Central memory CD8-positive, alpha-beta T cell (primary cell): ENCODE measurements at regions not wholly inside any gene's neighbourhood (a gene's known extent, or its start where the extent isn't known, plus 50 kb on each side); places are given as distances from the start of the nearest gene placed in this dataset.
"Not testable (repeated sequence)": the region's sequence is repeated elsewhere in the genome, so short reads cannot be mapped to it uniquely, and the experiment has no call there.

Experiments
- ATAC-seq: fragments of 150-1000 bp; cut with Tn5 transposase; replicated peaks from 2 replicates; pipeline ENCODE4 v1.10.0; 2022; ENCODE audit warnings: mild to moderate bottlenecking, moderate FRiP score, moderate number of reproducible peaks; ENCODE audit not compliant: poor library complexity, severe bottlenecking; ENCODE audit errors: extremely low read depth
- DNase-seq, 2 donors: peaks; one replicate each; pipeline ENCODE4 v3.0.0; 2021; ENCODE audit warnings: low spot score in 2 of 2
- H3K27ac Mint-ChIP-seq: one replicate; pipeline ENCODE4 v1.8.0; 2022; ENCODE audit warnings: low read depth, mild to moderate bottlenecking, moderate library complexity, mixed read lengths
- H3K27me3 Mint-ChIP-seq: one replicate; pipeline ENCODE4 v1.8.0; 2022; ENCODE audit warnings: mixed read lengths
- H3K36me3 Mint-ChIP-seq: one replicate; pipeline ENCODE4 v1.8.0; 2022; ENCODE audit warnings: mild to moderate bottlenecking, moderate library complexity, mixed read lengths; ENCODE audit not compliant: insufficient read depth
- H3K4me1 Mint-ChIP-seq: one replicate; pipeline ENCODE4 v1.8.0; 2022; ENCODE audit warnings: mixed read lengths
- H3K4me3 Mint-ChIP-seq: one replicate; pipeline ENCODE4 v1.8.0; 2022; ENCODE audit warnings: mild to moderate bottlenecking, moderate library complexity, mixed read lengths
- H3K9me3 Mint-ChIP-seq: one replicate; pipeline ENCODE4 v1.8.0; 2022; ENCODE audit warnings: mixed read lengths

DNA sequence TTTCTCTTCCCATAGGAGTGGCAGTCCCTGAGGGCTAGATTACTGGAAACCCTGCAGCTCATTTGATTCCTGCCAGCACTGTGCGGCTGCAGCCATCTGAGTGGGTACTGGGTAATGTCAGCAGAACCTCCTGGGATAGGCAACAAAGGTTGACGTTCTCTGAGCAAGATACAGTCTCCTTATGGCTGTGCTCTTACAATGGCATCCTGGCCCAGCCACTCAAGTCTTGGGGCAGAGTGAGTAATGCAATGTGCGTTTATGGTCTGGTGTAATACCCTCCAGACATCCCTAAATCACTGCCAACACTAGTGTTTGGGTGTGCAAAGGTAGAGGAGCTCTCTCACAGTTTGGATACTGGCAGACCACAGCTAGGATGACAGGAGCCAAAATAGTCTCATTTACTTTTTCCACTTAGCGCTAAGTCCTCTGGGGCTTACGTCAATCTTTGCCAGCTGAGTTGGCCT, 775.8 kb downstream of the ZNF385D start:
- H3K27me3 Mint-ChIP-seq, result no peaks in the 10 kb centered on the region
- peaks cover 33% of the 10 kb centered on the region for H3K9me3 Mint-ChIP-seq
- ATAC-seq (no peak), DNase-seq (no peak)
- no peak overlapping the region for H3K4me3 Mint-ChIP-seq
- no peaks in the 10 kb centered on the region for H3K36me3 Mint-ChIP-seq
- H3K27ac Mint-ChIP-seq, result no peak overlapping the region
- H3K4me1 Mint-ChIP-seq, result no peaks in the 10 kb centered on the region

DNA sequence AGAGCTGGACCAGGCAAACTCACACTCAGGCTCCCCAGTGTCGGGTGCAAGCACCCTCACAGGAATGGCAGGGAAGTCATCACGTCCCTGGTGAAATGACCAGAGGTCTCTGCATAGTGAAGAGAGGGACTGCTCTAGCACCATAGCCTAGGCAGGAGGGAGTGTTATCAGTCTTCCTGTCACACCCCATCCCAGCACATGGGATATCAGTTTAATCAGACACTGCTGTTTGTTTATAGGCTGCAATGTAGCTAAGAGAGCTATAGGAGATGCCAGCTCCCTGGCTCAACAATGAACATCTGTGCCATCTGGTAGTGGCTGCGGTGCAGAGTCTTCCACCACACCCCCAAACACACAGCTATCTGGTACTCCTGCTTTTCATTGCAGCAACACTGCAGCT, 776.6 kb downstream of the ZNF385D start:
- no peaks in the 10 kb centered on the region for H3K4me1 Mint-ChIP-seq
- no peak for ATAC-seq
- H3K27ac Mint-ChIP-seq, result no peak overlapping the region
- H3K4me3 Mint-ChIP-seq, result no peak overlapping the region
- no peaks in the 10 kb centered on the region for H3K27me3 Mint-ChIP-seq
- no peaks in the 10 kb centered on the region for H3K36me3 Mint-ChIP-seq
- H3K9me3 Mint-ChIP-seq, result peaks cover 39% of the 10 kb centered on the region
- no peak for DNase-seq

DNA sequence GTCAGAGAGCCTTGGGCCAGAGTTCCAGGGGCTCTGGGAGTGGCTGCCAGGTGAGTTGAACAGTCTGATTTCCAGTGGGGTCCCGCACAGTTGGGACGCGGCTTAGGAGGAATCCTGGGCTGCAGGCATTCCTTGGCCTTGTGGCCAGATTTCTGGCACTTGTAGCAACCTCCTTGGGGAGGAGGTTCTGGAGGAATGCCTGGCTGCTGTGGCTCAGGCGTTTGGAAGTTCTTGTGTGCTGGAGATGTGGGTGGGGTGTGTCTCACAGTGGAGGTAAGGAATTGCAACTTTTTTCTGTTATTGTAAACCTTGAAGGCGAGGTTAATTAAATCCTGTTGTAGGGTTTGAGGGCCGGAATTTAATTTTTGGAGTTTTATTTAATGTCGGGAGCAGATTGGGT, 780.2 kb downstream of the ZNF385D start:
- not testable (repeated sequence) for H3K36me3 Mint-ChIP-seq, DNase-seq, ATAC-seq, H3K27ac Mint-ChIP-seq, H3K27me3 Mint-ChIP-seq, H3K4me3 Mint-ChIP-seq, H3K4me1 Mint-ChIP-seq
- peaks cover 55% of the 10 kb centered on the region for H3K9me3 Mint-ChIP-seq

DNA sequence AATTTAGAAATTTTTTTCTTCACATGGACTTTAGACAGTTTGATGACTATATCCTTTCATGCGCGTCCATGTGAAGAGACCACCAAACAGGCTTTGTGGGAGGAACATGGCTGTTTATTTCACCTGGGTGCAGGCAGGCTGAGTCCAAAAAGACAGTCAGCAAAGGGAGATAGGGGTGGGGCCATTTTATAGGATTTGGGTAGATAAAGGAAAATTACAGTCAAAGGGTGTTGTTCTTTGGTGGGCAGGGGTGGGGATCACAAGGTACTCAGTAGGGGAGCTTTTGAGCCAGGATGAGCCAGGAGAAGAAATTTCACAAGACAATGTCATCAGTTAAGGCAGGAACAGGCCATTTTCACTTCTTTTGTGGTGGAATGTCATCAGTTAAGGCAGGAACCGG, 781.5 kb upstream of the SGO1 start:
- not testable (repeated sequence) for H3K36me3 Mint-ChIP-seq, H3K27ac Mint-ChIP-seq, ATAC-seq, DNase-seq, H3K27me3 Mint-ChIP-seq, H3K4me1 Mint-ChIP-seq, H3K4me3 Mint-ChIP-seq
- H3K9me3 Mint-ChIP-seq, result peaks cover 45% of the 10 kb centered on the region

DNA sequence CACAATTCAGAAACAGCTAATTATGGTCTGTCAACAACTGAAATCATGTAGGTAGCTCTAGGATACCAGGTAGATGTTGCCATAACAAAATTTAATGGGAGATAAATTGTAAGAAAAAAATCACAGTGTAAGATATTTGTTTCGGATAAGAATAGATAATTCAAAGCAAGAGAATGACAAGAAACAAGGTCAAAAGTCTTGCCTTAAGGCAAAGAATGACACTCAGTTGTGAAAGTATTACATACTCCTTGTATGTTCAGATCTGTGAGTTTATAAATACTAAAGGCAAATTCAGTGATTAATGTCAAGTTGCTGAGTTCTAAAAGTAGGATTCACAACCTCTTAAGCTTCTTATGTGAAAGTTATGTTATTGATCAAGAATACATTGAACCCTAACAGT, 772.2 kb upstream of the SGO1 start:
- no peaks in the 10 kb centered on the region for H3K4me1 Mint-ChIP-seq
- H3K27ac Mint-ChIP-seq, result no peak overlapping the region
- H3K9me3 Mint-ChIP-seq, result peaks cover 23% of the 10 kb centered on the region
- no peaks in the 10 kb centered on the region for H3K27me3 Mint-ChIP-seq
- DNase-seq (no peak), ATAC-seq (no peak)
- no peaks in the 10 kb centered on the region for H3K36me3 Mint-ChIP-seq
- H3K4me3 Mint-ChIP-seq, result no peak overlapping the region

- no peaks in the 10 kb centered on the region for H3K4me1 Mint-ChIP-seq
- DNase-seq (no peak), ATAC-seq (no peak)
- H3K9me3 Mint-ChIP-seq, result peaks cover 18% of the 10 kb centered on the region
- no peak overlapping the region for H3K4me3 Mint-ChIP-seq
- no peak overlapping the region for H3K27ac Mint-ChIP-seq
- no peaks in the 10 kb centered on the region for H3K27me3 Mint-ChIP-seq
- no peaks in the 10 kb centered on the region for H3K36me3 Mint-ChIP-seq
Measured at GRCh38 chr3:20945892-20946291, 759.9 kb upstream of the SGO1 start.

DNA sequence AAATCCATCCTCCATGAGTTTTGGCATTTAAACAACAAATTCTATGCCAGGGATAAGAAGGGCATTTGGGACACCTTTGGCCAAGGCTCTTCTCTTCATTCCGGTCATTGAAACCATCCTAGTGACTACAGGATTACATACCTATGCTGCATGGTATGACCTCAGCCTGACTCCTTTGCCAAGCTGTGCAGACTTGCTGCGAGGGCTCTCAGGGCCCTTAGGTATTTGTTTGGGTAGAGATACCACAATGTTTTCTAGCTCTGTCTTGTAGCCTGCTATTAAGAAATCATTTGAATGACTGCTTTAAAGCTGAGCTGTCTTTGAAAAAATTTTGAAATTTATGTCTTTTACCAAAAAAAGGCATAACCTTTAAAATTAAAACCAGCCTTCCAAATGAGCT, 749.8 kb upstream of the SGO1 start:
- no peaks in the 10 kb centered on the region for H3K4me1 Mint-ChIP-seq
- ATAC-seq (no peak), DNase-seq (no peak)
- no peaks in the 10 kb centered on the region for H3K36me3 Mint-ChIP-seq
- no peak overlapping the region for H3K4me3 Mint-ChIP-seq
- H3K27ac Mint-ChIP-seq, result no peak overlapping the region
- no peaks in the 10 kb centered on the region for H3K27me3 Mint-ChIP-seq
- peaks cover 18% of the 10 kb centered on the region for H3K9me3 Mint-ChIP-seq

DNA sequence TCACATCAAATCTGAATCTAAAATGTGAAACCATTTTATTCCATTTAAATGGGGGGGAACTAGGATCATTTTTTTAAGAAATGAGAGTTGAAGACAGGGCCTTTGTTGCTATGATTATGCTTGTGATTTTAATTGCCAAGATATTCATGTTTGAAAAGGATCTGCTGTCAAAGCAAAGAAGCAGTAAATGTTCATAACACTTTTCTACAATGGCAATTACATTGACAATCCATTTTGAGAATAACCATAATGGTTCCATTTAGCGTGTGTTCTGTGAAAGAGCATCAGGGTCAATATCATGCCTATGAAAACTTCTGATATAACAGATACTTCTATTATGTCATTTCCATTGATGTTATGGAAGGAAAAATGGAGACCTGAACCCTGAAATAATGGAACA, 745.8 kb upstream of the SGO1 start:
- no peaks in the 10 kb centered on the region for H3K4me1 Mint-ChIP-seq
- no peak overlapping the region for H3K4me3 Mint-ChIP-seq
- H3K36me3 Mint-ChIP-seq, result no peaks in the 10 kb centered on the region
- no peaks in the 10 kb centered on the region for H3K27me3 Mint-ChIP-seq
- DNase-seq, result no peak
- no peak for ATAC-seq
- peaks cover 27% of the 10 kb centered on the region for H3K9me3 Mint-ChIP-seq
- no peak overlapping the region for H3K27ac Mint-ChIP-seq

GRCh38 chr3:20930034-20930433, 744.0 kb upstream of the SGO1 start:
- ATAC-seq (no peak), DNase-seq (no peak)
- Mint-ChIP-seq H3K27me3 (no peaks in the 10 kb centered on the region), H3K9me3 (peaks cover 27% of the 10 kb centered on the region), H3K36me3 (no peaks in the 10 kb centered on the region), H3K27ac (no peak overlapping the region), H3K4me1 (no peaks in the 10 kb centered on the region), H3K4me3 (no peak overlapping the region)

- no peak overlapping the region for H3K4me3 Mint-ChIP-seq
- no peaks in the 10 kb centered on the region for H3K27me3 Mint-ChIP-seq
- DNase-seq (no peak), ATAC-seq (no peak)
- no peaks in the 10 kb centered on the region for H3K36me3 Mint-ChIP-seq
- H3K9me3 Mint-ChIP-seq, result peaks cover 35% of the 10 kb centered on the region
- H3K4me1 Mint-ChIP-seq, result no peaks in the 10 kb centered on the region
- H3K27ac Mint-ChIP-seq, result no peak overlapping the region
Measured at GRCh38 chr3:20924646-20925385, 738.8 kb upstream of the SGO1 start.

DNA sequence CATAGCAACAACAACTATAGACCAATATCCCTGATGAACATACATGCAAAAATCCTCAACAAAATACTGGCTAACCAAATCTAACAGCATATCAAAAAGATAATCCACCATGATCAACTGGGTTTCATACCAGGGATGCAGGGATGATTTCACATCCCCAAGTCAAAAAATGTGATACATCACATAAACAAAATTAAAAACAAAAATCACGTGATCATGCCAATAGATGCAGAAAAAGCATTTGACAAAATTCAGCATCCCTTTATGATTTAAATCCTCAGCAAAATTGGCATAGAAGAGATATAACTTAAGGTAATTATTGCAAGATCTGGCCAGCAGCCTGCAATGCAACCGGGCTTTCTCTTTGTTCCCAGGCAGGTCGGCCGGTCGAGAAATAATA, 735.1 kb upstream of the SGO1 start:
- not testable (repeated sequence) for H3K36me3 Mint-ChIP-seq, H3K27ac Mint-ChIP-seq, H3K4me1 Mint-ChIP-seq, H3K27me3 Mint-ChIP-seq, ATAC-seq, DNase-seq, H3K4me3 Mint-ChIP-seq
- H3K9me3 Mint-ChIP-seq, result peaks cover 28% of the 10 kb centered on the region

GRCh38 chr3:20916951-20917606, 731.1 kb upstream of the SGO1 start:
- no peak overlapping the region for H3K27ac Mint-ChIP-seq
- peaks cover 31% of the 10 kb centered on the region for H3K9me3 Mint-ChIP-seq
- ATAC-seq (no peak), DNase-seq (no peak)
- no peaks in the 10 kb centered on the region for H3K4me1 Mint-ChIP-seq
- no peaks in the 10 kb centered on the region for H3K27me3 Mint-ChIP-seq
- H3K36me3 Mint-ChIP-seq, result no peaks in the 10 kb centered on the region
- H3K4me3 Mint-ChIP-seq, result no peak overlapping the region

DNA sequence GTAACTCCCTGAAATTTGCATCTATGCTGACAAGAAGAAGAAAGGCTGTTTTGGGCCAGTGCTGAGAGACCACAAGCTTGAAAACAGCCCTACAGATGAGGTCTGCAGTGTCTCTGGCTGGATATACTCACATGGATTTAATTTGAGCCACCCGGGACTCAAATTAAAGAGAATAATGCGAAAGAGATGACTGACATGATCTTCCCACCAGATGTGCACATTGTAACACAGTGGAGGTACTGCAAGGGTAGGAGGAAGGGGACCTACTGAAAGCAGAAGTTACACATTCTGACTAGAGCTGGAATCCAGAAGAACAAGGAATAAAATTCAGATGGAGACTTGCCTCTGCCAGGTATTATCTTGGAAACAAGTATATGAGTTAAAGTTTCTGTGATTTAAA, 728.3 kb upstream of the SGO1 start:
- no peak for DNase-seq
- peaks cover 20% of the 10 kb centered on the region for H3K9me3 Mint-ChIP-seq
- no peak overlapping the region for H3K4me3 Mint-ChIP-seq
- H3K36me3 Mint-ChIP-seq, result no peaks in the 10 kb centered on the region
- no peaks in the 10 kb centered on the region for H3K27me3 Mint-ChIP-seq
- no peaks in the 10 kb centered on the region for H3K4me1 Mint-ChIP-seq
- no peak overlapping the region for H3K27ac Mint-ChIP-seq
- no peak for ATAC-seq
